ENCODE measurements at regions not wholly inside any gene's neighbourhood (a gene's known extent, or its start where the extent isn't known, plus 50 kb on each side); places are given as distances from the start of the nearest gene placed in this dataset.

GRCh38 chr14:82079553-82079952 is 545.9 kb upstream of the SEL1L start:
- no peaks in the 10 kb centered on the region for H4K20me1 ChIP-seq (ENCODE audit: insufficient read depth)
- no peaks in the 10 kb centered on the region for H3K27me3 ChIP-seq (ENCODE audit: insufficient read depth, low read depth, low read length)
- H2AFZ ChIP-seq (ENCODE audit: low read depth, low read length): no peak overlapping the region
- no peak overlapping the region for H3K4me2 ChIP-seq (ENCODE audit: low read length)
- no peaks in the 10 kb centered on the region for H3K9me2 ChIP-seq (ENCODE audit: insufficient read depth, low read length)
- H3K9me3 ChIP-seq (ENCODE audit: low read length): no peaks in the 10 kb centered on the region
- TF ChIP-seq, protein P1, sequence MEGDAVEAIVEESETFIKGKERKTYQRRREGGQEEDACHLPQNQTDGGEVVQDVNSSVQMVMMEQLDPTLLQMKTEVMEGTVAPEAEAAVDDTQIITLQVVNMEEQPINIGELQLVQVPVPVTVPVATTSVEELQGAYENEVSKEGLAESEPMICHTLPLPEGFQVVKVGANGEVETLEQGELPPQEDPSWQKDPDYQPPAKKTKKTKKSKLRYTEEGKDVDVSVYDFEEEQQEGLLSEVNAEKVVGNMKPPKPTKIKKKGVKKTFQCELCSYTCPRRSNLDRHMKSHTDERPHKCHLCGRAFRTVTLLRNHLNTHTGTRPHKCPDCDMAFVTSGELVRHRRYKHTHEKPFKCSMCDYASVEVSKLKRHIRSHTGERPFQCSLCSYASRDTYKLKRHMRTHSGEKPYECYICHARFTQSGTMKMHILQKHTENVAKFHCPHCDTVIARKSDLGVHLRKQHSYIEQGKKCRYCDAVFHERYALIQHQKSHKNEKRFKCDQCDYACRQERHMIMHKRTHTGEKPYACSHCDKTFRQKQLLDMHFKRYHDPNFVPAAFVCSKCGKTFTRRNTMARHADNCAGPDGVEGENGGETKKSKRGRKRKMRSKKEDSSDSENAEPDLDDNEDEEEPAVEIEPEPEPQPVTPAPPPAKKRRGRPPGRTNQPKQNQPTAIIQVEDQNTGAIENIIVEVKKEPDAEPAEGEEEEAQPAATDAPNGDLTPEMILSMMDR (IDR thresholded peaks at IDR 0.05; ENCODE audit: poor library complexity, severe bottlenecking): no peak
- TF ChIP-seq TAF1 (IDR thresholded peaks at IDR 0.05; ENCODE audit: low read depth) (no peak), EP300 (conservative IDR thresholded peaks at IDR 0.05; ENCODE audit: poor library complexity, severe bottlenecking) (no peak)
- H3K4me3 ChIP-seq (ENCODE audit: low read length): no peak overlapping the region
- H3F3A ChIP-seq (ENCODE audit: insufficient read depth, low read length, poor library complexity, severe bottlenecking): peaks cover 6% of the 10 kb centered on the region
- no peak overlapping the region for H3K27ac ChIP-seq (ENCODE audit: low read length)
- no peaks in the 10 kb centered on the region for H3K36me3 ChIP-seq (ENCODE audit: insufficient read depth, low read length)
- no peak overlapping the region for H3K9ac ChIP-seq (ENCODE audit: low read length)
- no peaks in the 10 kb centered on the region for H3K79me2 ChIP-seq (replicated peaks; ENCODE audit: insufficient read depth, low read length)

DNA sequence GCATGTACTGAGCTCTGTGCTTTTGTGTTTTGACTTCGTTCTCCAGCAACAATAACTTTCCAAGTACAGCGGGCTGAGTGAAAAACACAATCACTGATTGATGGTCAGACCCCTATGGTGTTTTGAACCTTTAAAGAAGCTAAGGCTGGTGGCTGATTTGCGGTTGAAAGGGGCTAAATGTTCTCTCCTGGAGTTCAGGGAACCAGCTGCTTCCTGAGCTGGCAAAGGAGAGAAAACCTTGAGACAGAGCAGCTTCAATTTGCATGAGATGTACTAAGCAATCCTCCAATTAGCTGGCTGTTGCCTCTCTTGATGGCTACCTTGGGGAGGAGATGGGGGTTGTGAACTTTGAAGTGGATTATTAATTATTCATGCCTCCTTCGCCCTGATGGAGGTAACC is 546.7 kb upstream of the SEL1L start:
- H4K20me1 ChIP-seq (ENCODE audit: insufficient read depth): no peaks in the 10 kb centered on the region
- H3K36me3 ChIP-seq (ENCODE audit: insufficient read depth, low read length): no peaks in the 10 kb centered on the region
- no peaks in the 10 kb centered on the region for H3K27me3 ChIP-seq (ENCODE audit: insufficient read depth, low read depth, low read length)
- no peak overlapping the region for H3K27ac ChIP-seq (ENCODE audit: low read length)
- H3K9me3 ChIP-seq (ENCODE audit: low read length): no peaks in the 10 kb centered on the region
- no peaks in the 10 kb centered on the region for H3K79me2 ChIP-seq (replicated peaks; ENCODE audit: insufficient read depth, low read length)
- H3F3A ChIP-seq (ENCODE audit: insufficient read depth, low read length, poor library complexity, severe bottlenecking): peaks cover 6% of the 10 kb centered on the region
- H2AFZ ChIP-seq (ENCODE audit: low read depth, low read length): peak overlapping the region; percentile 21
- no peak overlapping the region for H3K4me2 ChIP-seq (ENCODE audit: low read length)
- H3K4me3 ChIP-seq (ENCODE audit: low read length): no peak overlapping the region
- H3K9me2 ChIP-seq (ENCODE audit: insufficient read depth, low read length): no peaks in the 10 kb centered on the region
- peak overlapping the region; percentile 7 for H3K9ac ChIP-seq (ENCODE audit: low read length)
- TF ChIP-seq POLR2AphosphoS5 (IDR thresholded peaks at IDR 0.05): no peak

DNA sequence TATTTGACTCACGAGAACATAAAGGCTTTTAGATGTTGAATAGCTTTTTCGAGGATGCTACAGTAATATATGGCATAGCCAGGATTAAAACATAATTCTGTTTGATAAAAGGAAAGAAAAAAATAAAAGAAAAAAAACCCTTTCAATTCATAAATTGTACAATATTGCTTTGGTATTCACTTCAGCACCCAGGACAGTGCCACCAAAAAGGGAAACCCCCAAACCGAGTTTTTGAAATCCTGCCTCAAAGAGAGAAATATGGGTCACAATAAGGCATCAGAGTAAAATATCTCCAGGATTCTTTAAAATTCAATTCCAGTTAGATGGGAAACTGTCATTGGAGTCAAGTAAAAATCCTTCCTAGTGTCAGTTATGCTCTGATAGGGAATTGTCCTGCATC is 551.2 kb upstream of the SEL1L start:
- Histone ChIP-seq H3K9ac (ENCODE audit: low read length) (no peak overlapping the region), H3F3A (ENCODE audit: insufficient read depth, low read length, poor library complexity, severe bottlenecking) (peaks cover 5% of the 10 kb centered on the region), H3K27me3 (ENCODE audit: insufficient read depth, low read depth, low read length) (no peaks in the 10 kb centered on the region), H3K4me3 (ENCODE audit: low read length) (no peak overlapping the region), H3K79me2 (replicated peaks; ENCODE audit: insufficient read depth, low read length) (no peaks in the 10 kb centered on the region), H3K36me3 (ENCODE audit: insufficient read depth, low read length) (no peaks in the 10 kb centered on the region), H3K4me2 (ENCODE audit: low read length) (no peak overlapping the region), H3K9me3 (ENCODE audit: low read length) (no peaks in the 10 kb centered on the region), H3K9me2 (ENCODE audit: insufficient read depth, low read length) (no peaks in the 10 kb centered on the region), H3K27ac (ENCODE audit: low read length) (no peak overlapping the region), H4K20me1 (ENCODE audit: insufficient read depth) (no peaks in the 10 kb centered on the region), H2AFZ (ENCODE audit: low read depth, low read length) (no peak overlapping the region)
- TF ChIP-seq RAD21 (conservative IDR thresholded peaks at IDR 0.05) (no peak), EZH2 (IDR thresholded peaks at IDR 0.05; ENCODE audit: borderline replicate concordance, insufficient read depth, low read length, poor library complexity, severe bottlenecking) (no peak), SMC3 (conservative IDR thresholded peaks at IDR 0.05; ENCODE audit: poor library complexity) (no peak), POLR2AphosphoS5 (IDR thresholded peaks at IDR 0.05) (no peak), TAF1 (IDR thresholded peaks at IDR 0.05; ENCODE audit: low read depth) (no peak), MXI1 (conservative IDR thresholded peaks at IDR 0.05; ENCODE audit: poor library complexity, severe bottlenecking) (no peak), EP300 (conservative IDR thresholded peaks at IDR 0.05; ENCODE audit: poor library complexity, severe bottlenecking) (no peak)
- TF ChIP-seq, protein P2, sequence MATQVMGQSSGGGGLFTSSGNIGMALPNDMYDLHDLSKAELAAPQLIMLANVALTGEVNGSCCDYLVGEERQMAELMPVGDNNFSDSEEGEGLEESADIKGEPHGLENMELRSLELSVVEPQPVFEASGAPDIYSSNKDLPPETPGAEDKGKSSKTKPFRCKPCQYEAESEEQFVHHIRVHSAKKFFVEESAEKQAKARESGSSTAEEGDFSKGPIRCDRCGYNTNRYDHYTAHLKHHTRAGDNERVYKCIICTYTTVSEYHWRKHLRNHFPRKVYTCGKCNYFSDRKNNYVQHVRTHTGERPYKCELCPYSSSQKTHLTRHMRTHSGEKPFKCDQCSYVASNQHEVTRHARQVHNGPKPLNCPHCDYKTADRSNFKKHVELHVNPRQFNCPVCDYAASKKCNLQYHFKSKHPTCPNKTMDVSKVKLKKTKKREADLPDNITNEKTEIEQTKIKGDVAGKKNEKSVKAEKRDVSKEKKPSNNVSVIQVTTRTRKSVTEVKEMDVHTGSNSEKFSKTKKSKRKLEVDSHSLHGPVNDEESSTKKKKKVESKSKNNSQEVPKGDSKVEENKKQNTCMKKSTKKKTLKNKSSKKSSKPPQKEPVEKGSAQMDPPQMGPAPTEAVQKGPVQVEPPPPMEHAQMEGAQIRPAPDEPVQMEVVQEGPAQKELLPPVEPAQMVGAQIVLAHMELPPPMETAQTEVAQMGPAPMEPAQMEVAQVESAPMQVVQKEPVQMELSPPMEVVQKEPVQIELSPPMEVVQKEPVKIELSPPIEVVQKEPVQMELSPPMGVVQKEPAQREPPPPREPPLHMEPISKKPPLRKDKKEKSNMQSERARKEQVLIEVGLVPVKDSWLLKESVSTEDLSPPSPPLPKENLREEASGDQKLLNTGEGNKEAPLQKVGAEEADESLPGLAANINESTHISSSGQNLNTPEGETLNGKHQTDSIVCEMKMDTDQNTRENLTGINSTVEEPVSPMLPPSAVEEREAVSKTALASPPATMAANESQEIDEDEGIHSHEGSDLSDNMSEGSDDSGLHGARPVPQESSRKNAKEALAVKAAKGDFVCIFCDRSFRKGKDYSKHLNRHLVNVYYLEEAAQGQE (IDR thresholded peaks at IDR 0.05; ENCODE audit: borderline replicate concordance): no peak
- TF ChIP-seq, protein P1 (IDR thresholded peaks at IDR 0.05; ENCODE audit: poor library complexity, severe bottlenecking): no peak
